ENCODE measurements at regions not wholly inside any gene's neighbourhood (a gene's known extent, or its start where the extent isn't known, plus 50 kb on each side); places are given as distances from the start of the nearest gene placed in this dataset.

- H3K27ac ChIP-seq (ENCODE audit: control insufficient read depth, insufficient read depth), result no peak overlapping the region
- no TSS peak for BruUV-seq (replicated peaks)
- no peaks in the 10 kb centered on the region for H3K36me3 ChIP-seq (ENCODE audit: control insufficient read depth in 2 of 2, insufficient read depth in 2 of 2, low read length in 1 of 2)
- no peak overlapping the region for H3K4me2 ChIP-seq (ENCODE audit: control insufficient read depth, insufficient read depth)
- FAIRE-seq (no peak), ATAC-seq (no peak), DNase-seq (ENCODE audit: low read depth, low spot score) (no peak)
- intact Hi-C loops (cut with micrococcal nuclease; ENCODE audit: unreplicated experiment) (no loop called here), in situ Hi-C loops (cut with MboI) (loop anchor here (10.0 to 25.0 kb wide), 2 partner anchors 608 to 681 kb away; no protein-coding TSS in a partner anchor)
- H3K4me1 ChIP-seq (ENCODE audit: control insufficient read depth, insufficient read depth, low read length), result no peaks in the 10 kb centered on the region
- H3K79me2 ChIP-seq (ENCODE audit: control insufficient read depth, insufficient read depth, low read length), result no peaks in the 10 kb centered on the region
- H3K4me3 ChIP-seq, result no peak overlapping the region
- ChIA-PET SMC1A (ENCODE audit: uncharacterized antibody, unreplicated experiment) (no interaction called here), POLR2A (no interaction called here), RAD21 (ENCODE audit: unreplicated experiment) (no interaction called here), CTCF (no interaction called here)
- no peak for TF ChIP-seq CTCF (IDR thresholded peaks at IDR 0.05 in 2 of 3, conservative IDR thresholded peaks at IDR 0.05 in 1 of 3; ENCODE audit: control insufficient read depth in 2 of 3, extremely low read depth in 1 of 3, insufficient read depth in 1 of 3, low read depth in 3 of 3, low read length in 3 of 3)
- TF ChIP-seq POLR2A (IDR thresholded peaks at IDR 0.05; ENCODE audit: low read depth, low read length), result no peak
- no peak for TF ChIP-seq ZBTB40 (IDR thresholded peaks at IDR 0.05; ENCODE audit: borderline replicate concordance)
- no peak for TF ChIP-seq E2F8 (IDR thresholded peaks at IDR 0.05; ENCODE audit: low read depth, partially characterized antibody)
- TF ChIP-seq ZBED1 (IDR thresholded peaks at IDR 0.05; ENCODE audit: borderline replicate concordance), result no peak
- TF ChIP-seq ZNF384 (IDR thresholded peaks at IDR 0.05; ENCODE audit: borderline replicate concordance, low read depth, low read length), result no peak
- no peak for TF ChIP-seq GABPA (IDR thresholded peaks at IDR 0.05; ENCODE audit: low read depth)
- 0% methylated on average over 5 of the region's 5 CpGs for WGBS (ENCODE audit: insufficient coverage, insufficient replicate concordance, low lambda C conversion rate, missing lambda C conversion rate)
- H4K20me1 ChIP-seq (ENCODE audit: control insufficient read depth, insufficient read depth), result no peaks in the 10 kb centered on the region
- no peak overlapping the region for H2AFZ ChIP-seq (ENCODE audit: control insufficient read depth, low read depth, low read length)
- no peak overlapping the region for H3K9ac ChIP-seq (ENCODE audit: control insufficient read depth, insufficient read depth, low read length)
- H3K27me3 ChIP-seq (replicated peaks in 1 of 2; ENCODE audit: control insufficient read depth in 2 of 2, insufficient read depth in 2 of 2, low read length in 1 of 2), result no peaks in the 10 kb centered on the region
- no peaks in the 10 kb centered on the region for H3K9me3 ChIP-seq (replicated peaks; ENCODE audit: control insufficient read depth, insufficient read depth, low read length)
Observed at GRCh38 chrX:140053846-140054245, 88.5 kb upstream of the CXorf66 start.
